GM12892 (cell line): ENCODE measurements at regions not wholly inside any gene's neighbourhood (a gene's known extent, or its start where the extent isn't known, plus 50 kb on each side); places are given as distances from the start of the nearest gene placed in this dataset.

Experiments used
- POLR2AphosphoS5 ChIP-seq: IDR thresholded peaks from 2 replicates; pipeline ENCODE4 v1.6.1; 2011; ENCODE audit warnings: low read depth, low read length, control low read depth
- TAF1 ChIP-seq: IDR thresholded peaks from 2 replicates; pipeline ENCODE4 v1.6.1; 2011; ENCODE audit warnings: low read depth, mild to moderate bottlenecking, control low read depth, low read length, borderline replicate concordance

DNA sequence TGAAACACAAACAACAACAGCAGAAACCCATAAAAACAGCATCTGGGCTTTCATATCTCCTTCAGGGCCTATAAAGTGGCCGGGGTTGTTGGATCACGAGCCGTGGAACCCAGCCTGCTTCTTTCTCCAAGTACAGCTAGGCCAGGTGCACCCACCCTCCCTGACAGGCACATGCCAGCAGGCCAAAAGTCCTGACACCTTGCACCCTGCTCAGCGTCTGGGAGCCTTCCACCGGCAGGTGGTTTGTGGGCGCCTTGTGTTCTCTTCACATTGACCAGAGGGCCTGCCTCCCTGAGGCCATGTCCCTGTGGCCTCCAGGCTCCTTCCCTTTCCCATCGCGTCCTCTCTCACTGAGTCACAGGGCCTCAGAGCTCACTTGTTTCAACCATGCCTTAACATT lies 271.6 kb downstream of the ZNF516 start:
- TF ChIP-seq POLR2AphosphoS5 (no peak), TAF1 (no peak)
